ENCODE measurements at regions not wholly inside any gene's neighbourhood (a gene's known extent, or its start where the extent isn't known, plus 50 kb on each side); places are given as distances from the start of the nearest gene placed in this dataset.

GRCh38 chr10:91137011-91137643, 83.3 kb upstream of the PCGF5 start:
- no peaks in the 10 kb centered on the region for H3K27me3 ChIP-seq (replicated peaks; ENCODE audit: control insufficient read depth, insufficient read depth, low read length)
- no peak for DNase-seq (ENCODE audit: extremely low read depth, insufficient read length)
- H3K4me3 ChIP-seq (replicated peaks; ENCODE audit: low read depth, low read length) = no peak overlapping the region
- TF ChIP-seq, protein P1, sequence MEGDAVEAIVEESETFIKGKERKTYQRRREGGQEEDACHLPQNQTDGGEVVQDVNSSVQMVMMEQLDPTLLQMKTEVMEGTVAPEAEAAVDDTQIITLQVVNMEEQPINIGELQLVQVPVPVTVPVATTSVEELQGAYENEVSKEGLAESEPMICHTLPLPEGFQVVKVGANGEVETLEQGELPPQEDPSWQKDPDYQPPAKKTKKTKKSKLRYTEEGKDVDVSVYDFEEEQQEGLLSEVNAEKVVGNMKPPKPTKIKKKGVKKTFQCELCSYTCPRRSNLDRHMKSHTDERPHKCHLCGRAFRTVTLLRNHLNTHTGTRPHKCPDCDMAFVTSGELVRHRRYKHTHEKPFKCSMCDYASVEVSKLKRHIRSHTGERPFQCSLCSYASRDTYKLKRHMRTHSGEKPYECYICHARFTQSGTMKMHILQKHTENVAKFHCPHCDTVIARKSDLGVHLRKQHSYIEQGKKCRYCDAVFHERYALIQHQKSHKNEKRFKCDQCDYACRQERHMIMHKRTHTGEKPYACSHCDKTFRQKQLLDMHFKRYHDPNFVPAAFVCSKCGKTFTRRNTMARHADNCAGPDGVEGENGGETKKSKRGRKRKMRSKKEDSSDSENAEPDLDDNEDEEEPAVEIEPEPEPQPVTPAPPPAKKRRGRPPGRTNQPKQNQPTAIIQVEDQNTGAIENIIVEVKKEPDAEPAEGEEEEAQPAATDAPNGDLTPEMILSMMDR (IDR thresholded peaks at IDR 0.05; ENCODE audit: insufficient read depth, low read length, poor library complexity, severe bottlenecking) = no peak
- H3K36me3 ChIP-seq (ENCODE audit: control insufficient read depth, insufficient read depth, low read length) = no peaks in the 10 kb centered on the region

DNA sequence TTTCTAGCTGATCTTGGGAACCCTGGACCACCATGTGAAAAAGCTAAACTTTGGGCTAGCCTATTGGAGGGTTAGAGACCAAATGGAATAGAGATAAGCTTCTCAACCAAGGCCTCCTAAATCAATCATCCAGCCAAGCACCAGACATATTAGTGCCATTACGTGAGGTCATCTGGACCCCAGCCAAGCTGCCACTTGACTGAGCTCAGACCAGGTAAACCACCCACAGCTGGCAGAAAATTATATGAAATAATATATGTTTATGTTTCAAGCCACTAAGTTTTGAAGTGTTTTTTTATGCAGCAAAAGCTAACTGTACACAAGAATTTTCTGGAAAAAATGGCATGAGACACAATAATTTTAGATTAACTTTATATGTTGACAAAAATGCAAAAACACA, 82.6 kb upstream of the PCGF5 start:
- no peak for DNase-seq (ENCODE audit: extremely low read depth, insufficient read length)
- Histone ChIP-seq H3K27me3 (replicated peaks; ENCODE audit: control insufficient read depth, insufficient read depth, low read length) (no peaks in the 10 kb centered on the region), H3K4me3 (replicated peaks; ENCODE audit: low read depth, low read length) (no peak overlapping the region)

GRCh38 chr10:91140995-91141549, 79.4 kb upstream of the PCGF5 start:
- TF ChIP-seq, protein P1 (IDR thresholded peaks at IDR 0.05; ENCODE audit: insufficient read depth, low read length, poor library complexity, severe bottlenecking) = no peak
- Histone ChIP-seq H3K27me3 (replicated peaks; ENCODE audit: control insufficient read depth, insufficient read depth, low read length) (no peaks in the 10 kb centered on the region), H3K36me3 (ENCODE audit: control insufficient read depth, insufficient read depth, low read length) (no peaks in the 10 kb centered on the region), H3K4me3 (replicated peaks; ENCODE audit: low read depth, low read length) (no peak overlapping the region)
- no peak for DNase-seq (ENCODE audit: extremely low read depth, insufficient read length)

More for the DNA sequence above, 82.6 kb upstream of the PCGF5 start:
- TF ChIP-seq, protein P1 (IDR thresholded peaks at IDR 0.05; ENCODE audit: insufficient read depth, low read length, poor library complexity, severe bottlenecking) = no peak
- H3K36me3 ChIP-seq (ENCODE audit: control insufficient read depth, insufficient read depth, low read length) = no peaks in the 10 kb centered on the region

DNA sequence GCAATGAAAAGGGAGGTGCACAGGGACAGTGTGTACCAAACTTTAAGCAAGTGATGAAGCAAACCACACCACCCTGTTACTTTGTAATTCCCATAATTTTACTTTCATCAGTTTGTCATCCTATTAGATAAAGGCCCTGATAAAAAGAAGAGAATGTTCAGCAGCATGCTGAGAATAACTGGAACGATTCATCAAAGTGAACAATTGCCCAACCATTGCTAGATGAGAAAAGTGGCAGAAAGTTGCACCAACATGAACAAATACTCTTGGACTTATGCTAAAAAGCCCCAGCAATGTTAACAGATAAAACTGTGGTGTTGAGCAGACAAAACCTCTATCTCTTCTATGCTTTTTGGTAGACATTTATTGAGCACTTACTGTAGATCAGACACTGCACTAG, 75.5 kb upstream of the PCGF5 start:
- TF ChIP-seq, protein P1 (IDR thresholded peaks at IDR 0.05; ENCODE audit: insufficient read depth, low read length, poor library complexity, severe bottlenecking) = no peak
- Histone ChIP-seq H3K27me3 (replicated peaks; ENCODE audit: control insufficient read depth, insufficient read depth, low read length) (no peaks in the 10 kb centered on the region), H3K36me3 (ENCODE audit: control insufficient read depth, insufficient read depth, low read length) (no peaks in the 10 kb centered on the region), H3K4me3 (replicated peaks; ENCODE audit: low read depth, low read length) (no peak overlapping the region)
- DNase-seq (ENCODE audit: extremely low read depth, insufficient read length) = no peak

- Histone ChIP-seq H3K36me3 (ENCODE audit: control insufficient read depth, insufficient read depth, low read length) (no peaks in the 10 kb centered on the region), H3K4me3 (replicated peaks; ENCODE audit: low read depth, low read length) (no peak overlapping the region), H3K27me3 (replicated peaks; ENCODE audit: control insufficient read depth, insufficient read depth, low read length) (no peaks in the 10 kb centered on the region)
- DNase-seq (ENCODE audit: extremely low read depth, insufficient read length) = no peak
- TF ChIP-seq, protein P1 (IDR thresholded peaks at IDR 0.05; ENCODE audit: insufficient read depth, low read length, poor library complexity, severe bottlenecking) = no peak
Observed at GRCh38 chr10:91146146-91146545, 74.3 kb upstream of the PCGF5 start.
